ENCODE measurements at regions not wholly inside any gene's neighbourhood (a gene's known extent, or its start where the extent isn't known, plus 50 kb on each side); places are given as distances from the start of the nearest gene placed in this dataset.

DNA sequence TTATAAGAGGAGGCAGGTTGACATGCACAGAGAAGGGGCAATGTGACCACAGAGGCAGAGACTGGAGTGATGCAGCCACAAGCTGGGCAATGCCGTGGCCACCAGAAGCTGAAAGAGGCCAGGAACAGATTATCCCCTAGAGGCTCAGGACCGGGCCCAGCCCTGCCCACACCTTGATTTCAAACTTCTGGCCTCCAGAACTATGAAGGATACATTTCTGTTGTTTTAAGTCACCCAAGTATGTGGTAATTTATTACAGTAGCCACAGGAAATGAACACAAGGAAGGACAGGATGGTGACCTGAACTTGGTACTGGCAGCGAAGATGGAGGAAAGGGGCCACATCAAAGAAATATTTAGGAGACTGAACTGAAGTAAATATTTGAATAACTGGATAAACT, 66.8 kb upstream of the RIOK3 start:
- TF ChIP-seq, protein P1, sequence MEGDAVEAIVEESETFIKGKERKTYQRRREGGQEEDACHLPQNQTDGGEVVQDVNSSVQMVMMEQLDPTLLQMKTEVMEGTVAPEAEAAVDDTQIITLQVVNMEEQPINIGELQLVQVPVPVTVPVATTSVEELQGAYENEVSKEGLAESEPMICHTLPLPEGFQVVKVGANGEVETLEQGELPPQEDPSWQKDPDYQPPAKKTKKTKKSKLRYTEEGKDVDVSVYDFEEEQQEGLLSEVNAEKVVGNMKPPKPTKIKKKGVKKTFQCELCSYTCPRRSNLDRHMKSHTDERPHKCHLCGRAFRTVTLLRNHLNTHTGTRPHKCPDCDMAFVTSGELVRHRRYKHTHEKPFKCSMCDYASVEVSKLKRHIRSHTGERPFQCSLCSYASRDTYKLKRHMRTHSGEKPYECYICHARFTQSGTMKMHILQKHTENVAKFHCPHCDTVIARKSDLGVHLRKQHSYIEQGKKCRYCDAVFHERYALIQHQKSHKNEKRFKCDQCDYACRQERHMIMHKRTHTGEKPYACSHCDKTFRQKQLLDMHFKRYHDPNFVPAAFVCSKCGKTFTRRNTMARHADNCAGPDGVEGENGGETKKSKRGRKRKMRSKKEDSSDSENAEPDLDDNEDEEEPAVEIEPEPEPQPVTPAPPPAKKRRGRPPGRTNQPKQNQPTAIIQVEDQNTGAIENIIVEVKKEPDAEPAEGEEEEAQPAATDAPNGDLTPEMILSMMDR (IDR thresholded peaks at IDR 0.05; ENCODE audit: borderline replicate concordance, extremely low read depth, insufficient read depth), result no peak
- intact Hi-C loops (cut with DNase I), result loop anchor here (10.0 kb wide), 1 partner anchor 262 kb away; no protein-coding TSS in a partner anchor
- no peak overlapping the region for H3K27ac ChIP-seq (ENCODE audit: low read depth in 2 of 2, low read length in 2 of 2)
- peak in 1 of 5 donors; percentile 16 for DNase-seq
- no peaks in the 10 kb centered on the region for H3K4me1 ChIP-seq (ENCODE audit: control insufficient read depth in 2 of 3, insufficient read depth in 2 of 3, low read depth in 1 of 3, low read length in 3 of 3)
- no peaks in the 10 kb centered on the region for H3K27me3 ChIP-seq (ENCODE audit: control insufficient read depth, insufficient read depth, low read length)
- H3K9ac ChIP-seq (ENCODE audit: low read length in 3 of 3), result no peak overlapping the region
- H3K4me3 ChIP-seq (ENCODE audit: low read length in 3 of 3), result no peak overlapping the region
- no peak for FAIRE-seq
- H3K36me3 ChIP-seq (ENCODE audit: control insufficient read depth in 2 of 3, insufficient read depth in 3 of 3, low read length in 3 of 3), result no peaks in the 10 kb centered on the region
- H3K9me3 ChIP-seq (ENCODE audit: control insufficient read depth in 2 of 3, insufficient read depth in 1 of 3, low read length in 3 of 3), result no peaks in the 10 kb centered on the region

DNA sequence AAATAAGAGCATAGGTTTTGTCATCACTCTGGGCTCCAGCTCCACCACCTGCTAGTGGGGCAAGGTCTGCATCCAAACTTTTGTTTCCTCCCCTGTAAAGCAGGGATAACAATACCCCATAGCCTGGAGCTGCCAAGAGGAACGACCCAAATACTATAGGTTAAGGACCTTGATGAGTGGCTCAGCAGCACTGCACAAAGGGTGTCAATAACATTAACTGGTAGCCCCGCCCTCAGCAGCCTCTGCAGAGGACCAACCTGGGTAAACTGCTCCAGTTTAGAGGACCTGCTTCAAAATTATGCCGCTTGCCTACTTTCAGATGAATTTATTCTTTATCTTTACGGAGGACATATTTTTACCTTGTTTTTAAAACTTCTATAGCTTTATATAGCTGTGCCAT, 65.8 kb upstream of the RIOK3 start:
- H3K27ac ChIP-seq (ENCODE audit: low read depth in 2 of 2, low read length in 2 of 2), result no peak overlapping the region
- H3K9ac ChIP-seq (ENCODE audit: low read length in 3 of 3), result no peak overlapping the region
- H3K4me1 ChIP-seq (ENCODE audit: control insufficient read depth in 2 of 3, insufficient read depth in 2 of 3, low read depth in 1 of 3, low read length in 3 of 3), result no peaks in the 10 kb centered on the region
- H3K4me3 ChIP-seq (ENCODE audit: low read length in 3 of 3), result no peak overlapping the region
- H3K27me3 ChIP-seq (ENCODE audit: control insufficient read depth, insufficient read depth, low read length), result no peaks in the 10 kb centered on the region
- H3K36me3 ChIP-seq (ENCODE audit: control insufficient read depth in 2 of 3, insufficient read depth in 3 of 3, low read length in 3 of 3), result no peaks in the 10 kb centered on the region
- DNase-seq, result no peak
- intact Hi-C loops (cut with DNase I), result loop anchor here (10.0 kb wide), 1 partner anchor 262 kb away; no protein-coding TSS in a partner anchor
- FAIRE-seq, result no peak
- no peaks in the 10 kb centered on the region for H3K9me3 ChIP-seq (ENCODE audit: control insufficient read depth in 2 of 3, insufficient read depth in 1 of 3, low read length in 3 of 3)
- TF ChIP-seq, protein P1 (IDR thresholded peaks at IDR 0.05; ENCODE audit: borderline replicate concordance, extremely low read depth, insufficient read depth), result no peak

DNA sequence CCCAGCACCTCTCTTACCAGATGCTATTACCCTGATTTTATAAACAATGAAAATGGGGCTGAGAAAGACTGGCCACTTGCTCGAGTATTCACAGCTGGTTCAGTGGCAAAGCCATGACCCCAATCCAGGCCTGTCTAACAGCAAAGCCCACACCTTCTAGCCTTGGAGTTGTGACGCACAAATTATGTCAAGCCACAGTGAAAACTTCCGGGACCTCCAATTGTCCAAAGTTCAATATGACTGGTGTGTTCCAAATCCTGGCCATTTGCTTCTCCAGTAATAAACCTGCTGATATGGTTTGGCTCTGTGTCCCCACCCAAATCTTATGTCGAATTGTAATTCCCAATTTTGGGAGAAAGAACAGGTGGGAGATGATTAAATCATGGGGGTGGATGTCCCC, 64.7 kb upstream of the RIOK3 start:
- FAIRE-seq, result no peak
- TF ChIP-seq, protein P1 (IDR thresholded peaks at IDR 0.05; ENCODE audit: borderline replicate concordance, extremely low read depth, insufficient read depth), result no peak
- intact Hi-C loops (cut with DNase I), result loop anchor here (10.0 kb wide), 1 partner anchor 264 kb away; no protein-coding TSS in a partner anchor

DNA sequence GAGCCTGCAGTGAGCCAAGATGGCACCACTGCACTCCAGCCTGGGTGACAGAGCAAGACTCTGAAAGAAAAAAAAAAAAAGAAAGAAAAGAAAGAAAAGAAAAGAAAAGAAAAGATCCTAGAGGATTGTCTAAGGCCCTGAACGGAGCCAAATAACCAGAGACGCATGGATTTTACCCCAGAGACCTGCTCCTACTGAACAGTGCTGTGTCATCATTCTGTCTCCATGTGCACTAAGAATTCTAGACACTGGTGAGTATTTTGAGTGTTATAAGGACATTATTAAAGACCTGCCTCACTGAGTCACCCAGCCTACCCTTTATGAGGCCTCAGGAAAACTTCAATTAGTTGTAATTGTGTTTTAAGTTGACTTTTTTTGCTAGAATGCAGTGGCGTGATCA, 61.9 kb upstream of the RIOK3 start:
- FAIRE-seq (no peak), DNase-seq (no peak)
- TF ChIP-seq, protein P1 (IDR thresholded peaks at IDR 0.05; ENCODE audit: borderline replicate concordance, extremely low read depth, insufficient read depth), result no peak
- Histone ChIP-seq H3K27ac (ENCODE audit: low read depth in 2 of 2, low read length in 2 of 2) (no peak overlapping the region), H3K4me3 (ENCODE audit: low read length in 3 of 3) (no peak overlapping the region), H3K27me3 (ENCODE audit: control insufficient read depth, insufficient read depth, low read length) (no peaks in the 10 kb centered on the region), H3K9ac (ENCODE audit: low read length in 3 of 3) (no peak overlapping the region), H3K36me3 (ENCODE audit: control insufficient read depth in 2 of 3, insufficient read depth in 3 of 3, low read length in 3 of 3) (no peaks in the 10 kb centered on the region), H3K9me3 (ENCODE audit: control insufficient read depth in 2 of 3, insufficient read depth in 1 of 3, low read length in 3 of 3) (no peaks in the 10 kb centered on the region), H3K4me1 (ENCODE audit: control insufficient read depth in 2 of 3, insufficient read depth in 2 of 3, low read depth in 1 of 3, low read length in 3 of 3) (no peaks in the 10 kb centered on the region)
- intact Hi-C loops (cut with DNase I), result no loop called here

More for the DNA sequence above, 64.7 kb upstream of the RIOK3 start:
- Histone ChIP-seq H3K9ac (ENCODE audit: low read length in 3 of 3) (no peak overlapping the region), H3K4me3 (ENCODE audit: low read length in 3 of 3) (no peak overlapping the region), H3K36me3 (ENCODE audit: control insufficient read depth in 2 of 3, insufficient read depth in 3 of 3, low read length in 3 of 3) (no peaks in the 10 kb centered on the region), H3K27ac (ENCODE audit: low read depth in 2 of 2, low read length in 2 of 2) (no peak overlapping the region), H3K4me1 (ENCODE audit: control insufficient read depth in 2 of 3, insufficient read depth in 2 of 3, low read depth in 1 of 3, low read length in 3 of 3) (no peaks in the 10 kb centered on the region), H3K27me3 (ENCODE audit: control insufficient read depth, insufficient read depth, low read length) (no peaks in the 10 kb centered on the region), H3K9me3 (ENCODE audit: control insufficient read depth in 2 of 3, insufficient read depth in 1 of 3, low read length in 3 of 3) (no peaks in the 10 kb centered on the region)
- DNase-seq, result no peak
